ENCODE measurements at regions not wholly inside any gene's neighbourhood (a gene's known extent, or its start where the extent isn't known, plus 50 kb on each side); places are given as distances from the start of the nearest gene placed in this dataset.

DNA sequence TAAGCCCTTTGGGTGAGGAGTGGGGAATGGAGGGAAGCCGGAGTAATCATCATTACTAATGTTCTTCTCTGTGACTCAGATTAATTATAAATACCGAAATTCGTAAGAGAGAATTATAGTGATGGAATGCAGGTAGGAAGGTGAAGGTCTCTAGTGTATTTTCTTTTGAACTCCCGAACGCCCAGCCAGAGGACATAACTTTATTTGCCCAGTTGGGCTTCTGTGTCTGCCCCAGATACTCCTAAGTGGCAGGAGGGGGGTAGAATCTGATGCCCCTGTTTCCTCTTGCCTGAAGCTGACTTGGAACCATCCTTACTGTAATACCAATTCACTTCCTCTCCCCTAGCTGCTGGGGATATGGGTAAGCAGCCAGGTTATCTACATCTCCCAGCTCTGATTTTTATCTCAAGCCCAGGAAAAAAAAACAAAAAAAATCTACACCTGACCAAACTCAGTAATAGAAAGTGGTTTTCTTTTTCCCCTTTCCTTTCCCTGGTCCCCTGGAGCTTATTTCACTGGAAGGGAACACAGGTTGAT, 84.4 kb upstream of the CISTR start:
- DNase-seq (ENCODE audit: low spot score): no peak

DNA sequence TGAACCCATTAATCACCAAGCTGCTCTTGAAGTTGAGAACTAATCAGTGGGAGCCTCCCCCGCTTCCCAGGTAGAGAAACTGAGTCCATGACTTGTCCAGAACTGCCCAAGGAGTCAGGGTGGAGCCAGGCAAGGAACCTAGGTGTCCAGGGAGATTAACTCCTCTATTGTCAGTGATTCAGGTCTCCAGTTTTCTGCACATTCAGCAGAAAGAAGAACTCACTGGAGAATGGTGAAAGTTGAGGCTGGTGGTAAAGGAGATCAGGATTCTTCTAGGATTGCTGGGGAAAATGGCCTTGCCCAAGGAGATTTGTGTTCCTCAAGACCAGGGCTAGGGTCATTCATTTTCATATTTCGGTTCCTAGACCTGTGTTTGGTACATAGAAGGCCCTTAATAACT, 87.2 kb upstream of the CISTR start:
- DNase-seq (ENCODE audit: low spot score): no peak

DNA sequence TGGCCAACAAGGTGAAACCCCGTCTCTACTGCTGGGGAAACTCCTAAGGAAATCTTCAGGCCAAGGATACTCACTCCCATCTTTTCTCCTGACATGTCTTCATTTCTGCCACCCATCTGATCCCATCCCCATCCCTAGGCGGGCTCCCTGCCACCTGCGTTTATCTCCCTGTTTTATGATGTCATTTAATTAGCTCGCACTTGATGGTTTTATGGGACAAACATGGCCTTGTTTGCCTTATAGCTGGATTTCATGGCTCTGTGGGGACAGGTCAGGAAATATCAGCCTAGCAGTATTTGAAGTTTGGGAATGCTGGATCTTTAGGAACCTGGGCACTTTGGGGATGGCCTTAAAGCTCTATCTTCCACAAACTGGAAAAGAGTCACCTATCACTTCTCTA, 88.5 kb upstream of the CISTR start:
- no peak for DNase-seq (ENCODE audit: low spot score)

DNA sequence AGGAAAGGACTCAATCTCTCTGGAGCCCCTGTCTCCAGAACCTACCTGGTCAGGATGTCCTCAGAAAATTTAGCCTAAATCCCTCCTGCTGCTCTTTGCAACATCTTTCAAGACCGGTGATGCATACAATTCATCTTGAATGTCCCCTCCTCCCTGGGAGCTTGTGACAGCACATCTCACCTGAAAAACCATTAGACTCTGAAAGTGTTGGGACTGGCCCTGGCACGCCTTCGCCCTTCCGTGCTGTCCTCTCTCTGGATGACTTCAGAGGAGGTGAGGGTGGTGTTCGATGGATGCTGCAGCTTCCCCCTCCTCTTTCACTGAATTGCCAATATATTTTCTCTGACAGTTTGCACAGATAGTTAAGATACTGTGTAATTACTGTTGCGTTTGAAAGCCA, 90.9 kb upstream of the CISTR start:
- no peak for DNase-seq (ENCODE audit: low spot score)

DNA sequence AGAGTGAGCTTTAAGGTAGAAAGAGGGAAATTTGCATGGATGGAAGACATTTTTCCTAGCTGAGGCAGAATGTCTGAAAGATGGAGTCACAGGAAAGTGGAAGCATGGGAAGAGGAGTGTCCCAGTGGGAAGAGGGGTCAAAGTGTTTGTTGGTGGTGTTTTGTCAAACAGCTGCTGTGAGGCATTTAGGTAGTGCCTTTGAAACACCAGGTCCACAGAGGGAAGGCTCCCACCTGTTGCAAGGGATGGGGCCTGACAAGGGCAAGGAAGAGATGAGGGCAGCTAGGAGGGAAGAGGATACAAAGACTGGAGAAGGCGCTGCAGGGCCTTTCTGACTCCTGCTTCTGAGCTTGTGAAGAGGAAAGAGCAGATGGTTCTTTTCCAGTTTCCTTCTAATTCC, 91.8 kb upstream of the CISTR start:
- no peak for DNase-seq (ENCODE audit: low spot score)

DNA sequence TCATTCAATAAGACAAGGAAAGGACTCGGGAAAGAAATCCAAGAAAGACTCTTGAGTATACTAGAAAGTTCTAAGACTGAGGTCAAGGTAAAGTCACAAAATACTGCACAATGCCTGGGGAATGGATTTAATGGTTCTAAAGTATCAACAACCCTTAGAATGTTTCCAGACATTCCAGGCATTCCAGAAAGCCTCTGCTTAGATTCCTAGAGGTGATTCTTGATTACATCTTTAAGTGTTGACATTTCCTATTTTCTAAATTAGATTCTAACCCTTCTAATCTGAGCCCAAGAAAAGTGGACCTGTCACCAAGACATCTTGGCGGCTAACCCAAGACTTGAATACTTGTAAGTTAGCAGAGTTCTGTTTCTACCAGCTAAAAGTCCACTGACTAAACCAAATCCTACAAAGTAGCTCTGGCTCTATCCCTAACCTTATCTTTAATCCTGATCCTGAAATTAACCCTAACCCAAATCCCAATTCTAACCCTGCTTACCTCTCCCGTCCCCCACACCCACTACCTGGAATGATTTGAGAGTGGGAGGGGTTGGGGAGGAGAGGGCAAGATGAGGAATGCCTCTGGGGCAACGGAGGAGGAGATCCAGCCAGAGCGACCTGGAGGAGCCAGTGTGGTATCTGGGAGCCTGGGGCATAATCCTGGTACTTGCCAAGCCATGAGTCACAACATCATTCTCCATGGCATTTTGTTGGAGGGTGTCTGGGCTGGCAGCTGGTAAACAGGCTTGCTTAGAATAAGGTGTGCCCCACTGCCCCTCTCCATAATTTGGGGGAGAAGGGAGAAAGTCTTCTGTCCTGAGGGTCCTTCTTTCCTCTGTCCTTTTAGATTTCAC, 93.4 kb upstream of the HOXC13 start:
- DNase-seq (ENCODE audit: low spot score): no peak

DNA sequence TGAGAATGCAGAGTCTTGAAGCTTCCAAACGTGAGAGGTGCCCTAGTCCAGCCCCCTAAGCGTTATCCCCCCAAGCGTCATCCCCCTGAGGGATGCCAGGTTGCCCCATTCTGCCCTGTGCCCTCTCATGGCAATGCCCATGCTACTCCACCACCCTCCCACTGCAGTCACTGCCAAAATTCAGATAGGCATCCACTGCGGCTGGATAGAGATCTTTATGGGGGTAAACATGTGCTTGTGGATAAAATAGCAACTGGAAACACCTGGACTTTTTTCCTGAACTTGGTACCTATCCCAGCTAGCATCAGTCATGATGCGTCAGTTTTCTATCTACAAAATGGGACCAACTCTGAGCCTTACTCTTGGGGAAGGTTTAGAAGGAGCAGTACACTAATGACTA, 92.7 kb upstream of the HOXC13 start:
- DNase-seq (ENCODE audit: low spot score): no peak

DNA sequence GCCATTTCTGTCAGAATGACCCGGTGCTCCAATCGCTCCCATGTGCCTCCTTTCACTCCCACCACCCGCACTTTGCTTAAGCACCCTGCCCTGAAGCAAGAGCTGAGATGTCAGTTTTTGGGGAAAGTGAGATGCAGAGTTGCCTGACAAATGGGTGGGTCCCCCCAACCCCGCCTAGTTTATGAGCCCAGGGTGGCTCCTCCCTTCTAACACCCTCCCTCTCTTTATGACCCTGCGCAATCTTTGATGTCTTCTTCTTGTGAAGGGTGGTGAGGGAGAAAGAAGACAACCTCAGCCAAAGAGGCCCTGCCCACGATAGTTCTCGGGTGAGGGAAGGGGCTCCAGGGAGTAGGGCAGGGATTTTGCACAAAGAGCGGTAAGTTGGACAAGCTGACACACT, 89.5 kb upstream of the HOXC13 start:
- DNase-seq (ENCODE audit: low spot score): no peak

DNA sequence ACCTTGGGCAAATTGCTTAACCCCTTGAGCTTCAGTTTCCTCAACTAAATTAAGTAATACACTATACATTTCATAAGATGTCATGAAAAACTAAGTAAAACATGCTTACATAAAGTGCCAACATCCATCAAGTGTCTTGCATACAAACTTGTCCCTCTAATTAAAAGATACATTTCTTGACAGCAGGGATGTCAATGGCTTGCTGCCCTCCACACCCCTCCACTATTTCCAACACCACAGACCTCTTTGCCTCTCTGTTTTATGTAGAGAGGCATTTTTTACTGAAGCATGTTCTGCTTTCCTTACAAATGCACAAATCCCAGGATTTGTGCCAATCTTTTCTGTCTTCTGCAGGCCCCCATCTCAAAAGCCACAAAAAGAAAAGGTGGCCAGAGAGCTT, 89.0 kb upstream of the HOXC13 start:
- DNase-seq (ENCODE audit: low spot score): no peak

DNA sequence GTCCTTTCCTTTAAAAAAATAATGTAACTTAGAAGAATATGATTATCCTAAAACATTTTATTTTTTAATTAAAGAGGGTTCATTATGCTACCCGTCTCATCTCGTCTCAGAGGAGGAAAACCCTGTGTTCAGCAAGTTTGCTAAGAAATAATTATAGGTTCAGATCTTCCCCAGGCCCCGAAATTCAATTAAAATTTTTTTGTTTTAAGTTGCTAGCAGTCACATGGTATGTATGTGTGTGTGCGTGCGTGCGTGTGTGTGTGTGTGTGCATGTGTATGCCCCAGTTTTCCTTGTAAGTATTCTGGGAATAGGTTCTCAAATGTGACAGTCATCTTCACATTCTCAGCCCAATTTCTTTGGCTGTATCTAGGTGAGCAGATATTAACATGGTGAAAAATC, 86.6 kb upstream of the HOXC13 start:
- no peak for DNase-seq (ENCODE audit: low spot score)

DNA sequence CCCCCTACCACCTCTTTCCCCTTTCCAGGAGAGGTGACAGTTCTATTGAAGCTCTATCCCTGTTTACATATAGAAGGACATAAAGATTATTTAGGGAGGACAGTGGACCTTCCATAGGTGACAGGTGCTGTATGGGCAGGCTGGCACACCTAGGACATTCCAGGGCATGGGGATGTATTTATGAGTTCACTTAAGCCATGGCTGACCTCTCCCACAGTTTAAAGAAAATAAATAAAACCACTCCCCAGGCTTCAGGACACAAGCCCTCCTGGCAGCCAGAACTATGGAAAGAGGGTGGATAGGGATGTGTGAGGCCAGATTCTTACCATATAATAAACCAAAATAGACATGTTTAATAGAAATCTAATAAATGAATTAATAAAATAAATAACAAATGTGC, 85.6 kb upstream of the HOXC13 start:
- no peak for DNase-seq (ENCODE audit: low spot score)

DNA sequence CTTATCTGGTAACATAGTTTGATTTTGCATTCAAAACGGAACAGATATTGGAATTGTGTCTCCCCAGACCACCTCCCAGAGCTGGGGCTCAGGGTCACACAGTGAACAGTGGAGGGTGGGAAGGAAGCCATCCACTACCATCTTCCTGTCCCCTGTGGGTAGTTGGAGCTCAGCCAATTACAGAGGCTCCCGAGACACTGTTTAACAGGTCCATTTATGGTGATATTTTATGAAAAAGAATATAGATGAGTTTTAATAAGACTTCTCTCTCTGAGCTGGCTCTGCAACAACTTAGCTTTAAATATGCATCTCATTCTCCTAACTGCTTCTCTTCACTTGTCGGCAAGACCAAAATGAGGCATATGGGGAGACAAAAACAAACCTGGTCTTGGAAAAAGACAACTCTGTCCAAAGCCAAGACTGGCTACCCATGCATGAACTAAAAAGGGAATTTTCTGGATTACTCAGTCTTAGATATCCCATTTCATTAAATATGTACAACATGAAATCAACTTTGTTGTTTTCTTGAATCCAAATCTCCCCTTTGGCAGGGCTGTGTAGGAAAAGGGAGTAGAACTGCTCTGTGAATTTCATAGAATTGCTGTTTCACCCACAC, 83.8 kb upstream of the HOXC13 start:
- no peak for DNase-seq (ENCODE audit: low spot score)

DNA sequence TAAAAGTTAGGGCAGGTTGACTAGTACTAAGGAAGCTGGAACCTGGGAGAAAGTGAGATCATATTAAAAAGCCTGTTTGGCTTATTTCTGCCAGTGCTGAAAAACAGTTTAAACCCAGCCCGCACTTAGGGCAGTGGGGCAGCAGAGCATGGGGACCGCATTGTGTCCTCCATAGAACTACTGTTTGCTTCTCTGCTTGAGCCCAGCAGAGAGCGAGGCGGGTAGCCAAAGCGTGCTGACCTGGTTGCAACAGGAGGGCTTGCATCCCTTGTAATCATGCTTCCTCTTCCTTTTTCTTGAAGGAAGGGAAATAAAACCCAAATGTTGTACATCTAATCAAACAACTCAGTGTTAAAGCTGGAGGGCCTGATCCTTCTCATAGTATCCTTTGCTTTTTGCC, 82.5 kb upstream of the HOXC13 start:
- DNase-seq (ENCODE audit: low spot score): no peak

DNA sequence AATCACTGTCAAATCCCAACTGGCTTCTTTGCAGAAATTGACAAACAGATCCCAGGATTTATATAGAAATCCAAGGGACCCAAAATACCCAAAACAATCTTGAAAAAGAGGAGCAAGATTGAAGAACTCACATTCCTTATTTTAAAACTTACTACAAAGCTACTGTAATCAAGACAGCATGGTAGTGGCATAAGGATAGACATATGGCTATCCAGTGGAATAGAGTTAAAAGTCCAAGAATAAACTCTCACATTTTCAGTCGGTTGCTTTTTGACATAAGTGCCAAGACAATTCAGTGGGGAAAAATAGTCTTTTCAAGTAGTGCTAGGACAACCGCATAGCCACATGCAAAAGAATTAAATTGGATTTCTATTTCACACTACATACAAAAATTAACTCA, 81.0 kb upstream of the HOXC13 start:
- no peak for DNase-seq (ENCODE audit: low spot score)

DNA sequence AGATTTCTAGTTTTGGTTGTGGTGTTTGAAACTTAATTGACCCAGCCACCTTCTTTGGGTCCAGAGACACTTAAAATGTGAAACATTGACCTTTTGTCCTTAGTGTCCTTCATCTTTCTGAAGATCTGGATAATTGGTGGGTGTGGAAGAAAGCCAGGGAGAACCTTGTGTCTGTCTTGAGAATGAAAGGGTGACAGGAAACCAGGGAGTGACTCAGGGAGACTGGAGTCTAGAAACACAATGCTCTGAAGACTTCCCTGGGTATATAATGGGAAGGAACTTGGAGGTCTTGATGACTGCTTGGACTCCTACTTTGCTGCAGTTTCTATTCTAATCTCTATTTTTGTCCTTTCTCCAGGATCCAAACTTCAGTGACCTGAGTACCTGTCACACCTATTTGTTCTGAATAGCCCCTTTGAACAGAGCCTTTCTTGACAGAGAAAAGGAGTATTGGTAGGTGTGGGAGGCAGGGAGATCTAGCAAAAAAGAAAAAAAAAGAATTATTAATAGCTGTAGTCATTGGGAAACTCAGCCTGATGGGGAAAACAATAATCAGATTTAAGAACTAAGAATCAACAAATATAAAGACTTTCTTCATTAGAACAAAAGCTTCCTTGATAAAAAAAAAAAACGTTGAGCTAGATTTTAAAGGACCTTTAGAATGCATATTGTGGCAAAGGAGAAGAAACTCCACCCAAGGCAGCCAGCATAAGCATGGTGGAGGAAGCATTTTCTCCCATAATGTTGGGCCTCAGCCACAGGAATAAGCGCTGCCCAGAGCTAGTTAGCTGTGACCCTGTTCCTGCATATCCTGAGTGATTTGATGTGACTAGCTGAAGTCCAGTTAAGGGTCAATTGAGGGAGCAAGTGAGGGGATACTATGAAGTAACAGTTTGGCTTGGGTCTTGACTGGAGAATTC, 77.9 kb upstream of the HOXC13 start:
- DNase-seq (ENCODE audit: low spot score): no peak

DNA sequence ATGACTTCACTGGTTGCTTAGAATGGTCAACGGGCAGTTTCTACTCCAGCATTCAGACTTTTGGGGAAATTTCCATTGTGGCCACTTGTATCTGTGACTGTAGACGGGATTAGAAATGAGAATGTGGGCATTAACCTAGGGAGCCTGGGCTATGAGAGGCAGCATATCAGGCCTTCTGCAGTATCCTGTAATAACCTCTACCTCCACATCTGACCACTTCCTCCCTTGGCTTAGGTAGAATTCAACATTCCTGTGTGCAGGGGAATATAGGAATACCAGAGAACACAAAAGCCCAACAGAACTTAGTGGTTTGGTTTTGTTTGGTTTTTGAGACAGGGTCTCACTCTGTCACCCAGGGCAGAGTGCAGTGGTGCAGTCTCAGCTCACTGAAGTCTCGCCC, 76.4 kb upstream of the HOXC13 start:
- no peak for DNase-seq (ENCODE audit: low spot score)

DNA sequence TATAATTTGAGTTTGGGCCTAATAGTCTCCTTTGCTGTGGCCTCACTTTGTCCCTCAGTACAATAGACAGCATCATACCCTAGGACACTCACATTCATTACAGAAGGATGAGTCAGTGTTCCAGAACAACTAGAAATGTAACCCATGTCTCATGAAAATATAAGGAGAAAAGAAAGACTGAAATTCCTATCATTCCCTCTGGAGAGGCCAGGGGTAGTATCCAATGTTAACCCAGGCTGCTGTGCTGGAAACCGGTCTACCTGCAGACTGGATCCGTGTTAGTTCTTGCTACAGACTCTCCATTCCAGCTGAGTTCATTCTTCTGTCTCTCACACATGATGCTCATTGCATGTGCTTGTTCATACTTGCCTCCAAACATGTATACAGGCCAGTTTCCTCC, 75.8 kb upstream of the HOXC13 start:
- no peak for DNase-seq (ENCODE audit: low spot score)

DNA sequence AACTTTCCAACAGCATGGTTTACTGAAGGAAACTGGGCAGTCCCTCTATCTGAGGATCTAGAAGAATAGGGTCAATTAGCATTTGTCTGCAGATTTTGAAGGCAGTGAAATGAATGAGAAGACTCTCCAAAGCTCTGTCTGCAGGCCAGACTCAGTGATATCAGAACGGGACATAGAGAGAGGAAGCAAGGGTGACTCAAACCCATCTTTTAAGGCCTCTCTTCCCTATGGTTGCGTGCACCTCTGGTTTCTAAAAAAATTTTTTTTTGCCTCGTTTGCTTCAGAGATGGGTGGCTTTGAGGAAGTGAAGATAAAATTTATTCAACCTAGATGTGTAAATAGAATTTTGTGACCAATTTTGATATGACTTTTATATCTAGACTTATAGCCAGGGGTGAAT, 71.9 kb upstream of the HOXC13 start:
- DNase-seq (ENCODE audit: low spot score): no peak

DNA sequence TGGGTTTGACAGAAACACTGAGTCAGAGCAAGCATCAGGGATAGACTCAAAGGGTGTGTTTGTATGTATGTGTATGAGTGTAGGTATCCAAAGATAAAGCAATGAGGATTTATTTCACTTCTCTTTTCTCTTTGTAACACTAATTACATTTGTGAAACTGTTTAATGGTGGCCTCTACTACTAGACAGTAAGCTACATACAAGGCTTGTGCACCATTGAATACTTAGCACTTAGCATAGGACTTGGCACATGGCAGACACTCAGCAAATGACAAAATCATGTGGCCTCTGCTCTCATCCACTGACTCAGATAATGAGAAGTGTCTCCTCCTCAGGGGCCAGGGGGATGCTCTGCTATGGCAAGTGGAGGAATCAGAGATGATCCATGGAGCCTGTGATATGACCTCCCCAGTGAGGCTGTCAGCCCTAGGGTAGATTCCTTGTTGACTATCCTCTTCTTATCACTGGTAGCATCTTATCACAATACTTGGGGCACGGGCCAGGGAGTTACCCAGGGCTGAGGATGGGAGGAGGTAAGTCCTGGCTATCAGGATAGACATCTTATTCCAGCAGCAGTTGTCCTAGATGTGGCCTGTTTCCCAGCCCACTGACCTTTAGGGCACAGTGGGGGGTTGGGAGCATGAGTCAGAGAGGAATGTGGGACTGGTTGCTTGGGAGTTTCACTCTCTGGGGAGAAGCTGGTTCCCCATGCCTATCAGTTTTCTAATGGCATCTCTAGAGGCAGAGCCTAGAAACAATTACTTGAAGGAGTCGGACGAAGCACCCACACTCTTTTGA, 71.2 kb upstream of the HOXC13 start:
- peak; percentile 65 for DNase-seq (ENCODE audit: low spot score)

DNA sequence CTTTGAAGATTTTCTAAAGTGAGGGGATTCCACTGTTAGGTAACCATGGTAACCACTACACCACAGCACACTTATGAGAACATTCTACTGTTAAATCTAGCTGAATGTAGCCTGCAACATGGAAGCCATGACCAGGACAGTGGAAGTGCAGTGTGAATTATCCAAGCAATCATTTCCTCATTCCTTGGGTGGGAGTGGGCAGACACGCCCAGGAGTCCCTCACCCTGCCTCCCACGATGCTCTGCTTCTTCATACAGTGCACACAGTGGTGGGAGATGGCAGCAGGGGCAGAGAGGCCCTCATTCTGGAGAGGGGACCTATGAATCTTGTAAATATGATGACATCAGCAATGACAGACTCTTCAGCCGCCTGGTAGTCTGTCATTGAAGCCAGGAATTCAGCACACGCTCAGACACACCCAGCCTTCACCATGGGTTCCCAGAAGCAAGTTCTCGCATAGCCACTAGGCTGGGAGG, 70.1 kb upstream of the HOXC13 start:
- DNase-seq (ENCODE audit: low spot score): peak; percentile 29

DNA sequence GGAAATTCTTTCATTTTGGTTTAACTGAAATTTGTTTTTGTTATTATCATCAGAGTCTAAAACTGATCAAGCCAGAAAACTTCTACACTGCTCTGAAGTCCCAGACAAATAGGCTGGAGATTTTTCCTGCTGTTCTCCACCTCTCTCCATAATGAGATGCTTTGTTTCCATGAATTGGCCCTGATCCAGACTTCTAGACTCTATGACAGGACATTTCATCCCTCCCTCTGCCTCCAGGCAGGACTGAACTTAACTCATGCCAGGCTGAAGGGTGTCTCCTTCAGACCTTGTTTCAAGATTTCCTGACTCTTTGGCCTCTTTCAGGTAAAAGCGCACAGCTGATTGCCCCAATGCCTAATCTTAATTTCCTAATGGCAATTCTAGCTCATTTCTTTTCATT, 69.1 kb upstream of the HOXC13 start:
- peak; percentile 68 for DNase-seq (ENCODE audit: low spot score)

Data from HT-29 (cell line).